Pancreas (tissue), 10 donors: ENCODE measurements at regions not wholly inside any gene's neighbourhood (a gene's known extent, or its start where the extent isn't known, plus 50 kb on each side); places are given as distances from the start of the nearest gene placed in this dataset.

Source experiments
- ATAC-seq, 4 donors: fragments of 200-7000 bp; cut with Tn5 transposase; one replicate each; pipeline versions ENCODE4 v1.8.0 to v1.9.1; 2020; ENCODE audit warnings: mild to moderate bottlenecking in 4 of 4, moderate library complexity in 4 of 4
- DNase-seq, 6 donors: peaks; one replicate each; pipeline ENCODE4 v3.0.0-alpha.2; 2020
- FAIRE-seq: peaks from 2 replicates; lab custom pipeline; 2012; peaks lifted over from hg19 to GRCh38; lab: Jason Lieb, UNC
- H3K27ac ChIP-seq, 4 donors: fragments of 200-600 bp; sonication (generic); 1 replicate in 3 of 4; 2 replicates in 1 of 4; pipeline versions ENCODE4 v1.5.0 to v1.8.0; 2020
- H3K27me3 ChIP-seq, 4 donors: fragments of 200-600 bp; one replicate each; pipeline ENCODE4 v1.8.0; 2021
- H3K36me3 ChIP-seq, 3 donors: fragments of 200-600 bp; sonication (generic) in 1 of 3; one replicate each; pipeline versions ENCODE4 v1.5.0 to v1.8.0; 2020 to 2021
- H3K4me1 ChIP-seq, 3 donors: fragments of 200-600 bp; one replicate each; pipeline ENCODE4 v1.8.0; 2021
- H3K4me3 ChIP-seq, 4 donors: fragments of 200-600 bp; sonication (generic) in 2 of 4; one replicate each; pipeline versions ENCODE4 v1.5.0 to v1.8.0; 2020 to 2021
- H3K9me3 ChIP-seq, 4 donors: fragments of 200-600 bp; one replicate each; pipeline ENCODE4 v1.8.0; 2021
- WGBS, 2 donors: extraction: QIAGEN DNeasy Blood & Tissue Kit; methylation state at CpG; one replicate each; pipeline ENCODE4 v1.1.7; 2013; 5-methylcytosine and 5-hydroxymethylcytosine counted together
- intact Hi-C, 3 donors: fragments of 100-400 bp; cut with DNase I; formaldehyde crosslinking; loops; one replicate each; pipeline versions ENCODE4 v1.11.1 to v1.14.2; 2022
- TF ChIP-seq, protein P1 (sequence below), 4 donors: fragments of 200-600 bp; sonication (generic) in 3 of 4; IDR thresholded peaks; one replicate each; pipeline versions ENCODE4 v1.5.0 to v1.8.0; 2021; ENCODE audit warnings: antibody characterized with exemption in 4 of 4
- donor health status: healthy with polysubstance abuse.
- donor health status: DM: no; HTN: no; CAD: no; lungs with moderate emphysema.
- donor health status: DM: no; HTN: no; CAD: no.
- donor health status: control.
- donor health status: control.
- donor health status: Bipolar disorder and iron deficiency.
- donor health status: DM: yes; HTN: yes; CAD: no.
- donor health status: DM: no; HTN: no; CAD: no.
- donor health status: DM: no; HTN: no; CAD: no.
- donor health status: DM: yes; HTN: yes; CAD: no.

GRCh38 chr4:63505714-63506460, 903.4 kb downstream of the TECRL start:
- DNase-seq: peak in 1 of 6 donors; percentile 6
- no peak for FAIRE-seq
- 65 to 72% methylated on average over 2 of the region's 2 CpGs for WGBS, 2 donors

GRCh38 chr4:63493265-63493664, 916.0 kb downstream of the TECRL start:
- H3K27me3 ChIP-seq: no peaks in the 10 kb centered on the region
- DNase-seq (no peak), FAIRE-seq (no peak), ATAC-seq (no peak)
- H3K36me3 ChIP-seq: no peaks in the 10 kb centered on the region
- TF ChIP-seq, protein P1, sequence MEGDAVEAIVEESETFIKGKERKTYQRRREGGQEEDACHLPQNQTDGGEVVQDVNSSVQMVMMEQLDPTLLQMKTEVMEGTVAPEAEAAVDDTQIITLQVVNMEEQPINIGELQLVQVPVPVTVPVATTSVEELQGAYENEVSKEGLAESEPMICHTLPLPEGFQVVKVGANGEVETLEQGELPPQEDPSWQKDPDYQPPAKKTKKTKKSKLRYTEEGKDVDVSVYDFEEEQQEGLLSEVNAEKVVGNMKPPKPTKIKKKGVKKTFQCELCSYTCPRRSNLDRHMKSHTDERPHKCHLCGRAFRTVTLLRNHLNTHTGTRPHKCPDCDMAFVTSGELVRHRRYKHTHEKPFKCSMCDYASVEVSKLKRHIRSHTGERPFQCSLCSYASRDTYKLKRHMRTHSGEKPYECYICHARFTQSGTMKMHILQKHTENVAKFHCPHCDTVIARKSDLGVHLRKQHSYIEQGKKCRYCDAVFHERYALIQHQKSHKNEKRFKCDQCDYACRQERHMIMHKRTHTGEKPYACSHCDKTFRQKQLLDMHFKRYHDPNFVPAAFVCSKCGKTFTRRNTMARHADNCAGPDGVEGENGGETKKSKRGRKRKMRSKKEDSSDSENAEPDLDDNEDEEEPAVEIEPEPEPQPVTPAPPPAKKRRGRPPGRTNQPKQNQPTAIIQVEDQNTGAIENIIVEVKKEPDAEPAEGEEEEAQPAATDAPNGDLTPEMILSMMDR (IDR thresholded peaks at IDR 0.05): no peak
- no peak overlapping the region for H3K4me3 ChIP-seq
- no peaks in the 10 kb centered on the region for H3K9me3 ChIP-seq
- no peaks in the 10 kb centered on the region for H3K4me1 ChIP-seq
- intact Hi-C loops: no loop called here
- H3K27ac ChIP-seq: no peak overlapping the region

More at GRCh38 chr4:63505714-63506460, 903.4 kb downstream of the TECRL start:
- Histone ChIP-seq H3K4me1 (no peaks in the 10 kb centered on the region), H3K27me3 (no peaks in the 10 kb centered on the region), H3K36me3 (no peaks in the 10 kb centered on the region), H3K9me3 (no peaks in the 10 kb centered on the region), H3K4me3 (no peak overlapping the region), H3K27ac (no peak overlapping the region)
- TF ChIP-seq, protein P1 (IDR thresholded peaks at IDR 0.05): no peak
- ATAC-seq: no peak
- intact Hi-C loops: no loop called here

DNA sequence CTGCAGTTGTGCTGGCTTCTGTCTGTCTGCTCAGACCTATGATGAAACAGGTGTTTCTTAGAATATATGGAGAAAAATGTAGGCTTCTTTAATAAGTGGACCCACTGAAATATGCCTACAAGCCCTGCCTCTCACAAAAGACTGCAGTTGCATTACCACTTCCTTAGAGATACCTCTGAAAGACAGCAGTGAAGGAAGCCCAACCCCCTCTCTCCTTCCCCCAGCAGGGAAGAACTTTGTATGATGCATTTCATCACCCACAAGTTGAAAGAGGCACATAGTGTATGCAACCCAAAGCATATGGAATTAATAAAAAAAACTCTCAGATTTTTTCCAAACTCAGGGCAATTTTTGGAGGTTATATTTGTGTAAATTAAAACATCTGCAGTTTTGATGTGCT, 916.7 kb downstream of the TECRL start:
- H3K9me3 ChIP-seq: no peaks in the 10 kb centered on the region

GRCh38 chr4:63464393-63464792, 944.9 kb downstream of the TECRL start:
- intact Hi-C loops: no loop called here
- no peak for ATAC-seq
- H3K9me3 ChIP-seq: no peaks in the 10 kb centered on the region
- no peaks in the 10 kb centered on the region for H3K36me3 ChIP-seq
- no peaks in the 10 kb centered on the region for H3K4me1 ChIP-seq
- WGBS, 2 donors: 54 to 73% methylated on average over 4 of the region's 4 CpGs
- no peak overlapping the region for H3K4me3 ChIP-seq
- no peak for DNase-seq
- no peak overlapping the region for H3K27ac ChIP-seq
- TF ChIP-seq, protein P1 (IDR thresholded peaks at IDR 0.05): no peak
- H3K27me3 ChIP-seq: no peaks in the 10 kb centered on the region
- no peak for FAIRE-seq

More for the DNA sequence above, 916.7 kb downstream of the TECRL start:
- intact Hi-C loops: no loop called here
- Histone ChIP-seq H3K4me3 (no peak overlapping the region), H3K27me3 (no peaks in the 10 kb centered on the region), H3K27ac (no peak overlapping the region), H3K36me3 (no peaks in the 10 kb centered on the region), H3K4me1 (no peaks in the 10 kb centered on the region)
- ATAC-seq (no peak), FAIRE-seq (no peak), DNase-seq (no peak)
- TF ChIP-seq, protein P1 (IDR thresholded peaks at IDR 0.05): no peak

- Histone ChIP-seq H3K9me3 (no peaks in the 10 kb centered on the region), H3K27me3 (no peaks in the 10 kb centered on the region), H3K36me3 (no peaks in the 10 kb centered on the region), H3K4me1 (no peaks in the 10 kb centered on the region), H3K27ac (no peak overlapping the region), H3K4me3 (no peak overlapping the region)
- TF ChIP-seq, protein P1 (IDR thresholded peaks at IDR 0.05): no peak
- intact Hi-C loops: no loop called here
- WGBS, 2 donors: 42 to 56% methylated on average over 2 of the region's 2 CpGs
- no peak for ATAC-seq
- no peak for DNase-seq
- no peak for FAIRE-seq
These were observed 949.2 kb downstream of the TECRL start for GRCh38 chr4:63460075-63460474.
